NB4 (cell line): ENCODE measurements at regions not wholly inside any gene's neighbourhood (a gene's known extent, or its start where the extent isn't known, plus 50 kb on each side); places are given as distances from the start of the nearest gene placed in this dataset.

Experiments
- CTCF ChIP-seq: IDR thresholded peaks from one replicate; pipeline ENCODE4 v1.5.1; 2012; ENCODE audit warnings: low read depth, low read length
- POLR2A ChIP-seq: IDR thresholded peaks from 2 replicates; pipeline ENCODE4 v1.6.1; 2011; ENCODE audit warnings: mild to moderate bottlenecking; ENCODE audit not compliant: insufficient read length; ENCODE audit errors: extremely low read depth
- TF ChIP-seq, protein P1 (sequence below): IDR thresholded peaks from 2 replicates; pipeline ENCODE4 v1.6.1; 2011; ENCODE audit warnings: low read depth, low read length

- TF ChIP-seq CTCF = no peak
- TF ChIP-seq POLR2A = no peak
- TF ChIP-seq, protein P1, sequence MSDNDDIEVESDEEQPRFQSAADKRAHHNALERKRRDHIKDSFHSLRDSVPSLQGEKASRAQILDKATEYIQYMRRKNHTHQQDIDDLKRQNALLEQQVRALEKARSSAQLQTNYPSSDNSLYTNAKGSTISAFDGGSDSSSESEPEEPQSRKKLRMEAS = no peak
Observed at GRCh38 chr6:11297376-11297729, 64.9 kb upstream of the NEDD9 start.
